ENCODE measurements at regions not wholly inside any gene's neighbourhood (a gene's known extent, or its start where the extent isn't known, plus 50 kb on each side); places are given as distances from the start of the nearest gene placed in this dataset.

DNA sequence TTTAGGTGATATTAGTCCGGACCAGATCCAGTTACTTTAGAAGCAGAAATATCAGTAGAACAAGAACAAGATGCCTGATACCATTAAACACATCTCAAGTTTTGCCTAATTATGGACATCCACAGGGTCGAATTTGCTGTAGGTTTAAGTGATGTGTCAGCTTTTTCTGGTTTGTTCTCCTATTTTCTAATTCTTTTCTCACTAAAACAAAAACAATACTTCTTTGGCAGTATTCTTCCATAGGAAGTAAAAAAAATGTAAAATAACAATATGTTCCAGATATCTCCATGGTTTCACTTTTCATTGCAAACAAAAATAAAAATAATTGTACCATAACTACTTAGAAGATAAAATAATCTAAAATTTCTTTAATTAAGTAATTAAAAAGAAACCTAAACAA is 265.7 kb downstream of the SHOX2 start:
- no peak overlapping the region for H3K27ac ChIP-seq (ENCODE audit: low read length)
- H4K20me1 ChIP-seq (ENCODE audit: insufficient read depth) = no peaks in the 10 kb centered on the region
- no peaks in the 10 kb centered on the region for H3K36me3 ChIP-seq (ENCODE audit: insufficient read depth, low read length)
- H3K27me3 ChIP-seq (ENCODE audit: insufficient read depth, low read depth, low read length) = no peaks in the 10 kb centered on the region
- H3K4me3 ChIP-seq (ENCODE audit: low read length) = no peak overlapping the region
- no peak overlapping the region for H3K9ac ChIP-seq (ENCODE audit: low read length)
- TF ChIP-seq MXI1 (conservative IDR thresholded peaks at IDR 0.05; ENCODE audit: poor library complexity, severe bottlenecking) = no peak
- no peak for TF ChIP-seq RAD21 (conservative IDR thresholded peaks at IDR 0.05)
- no peak for TF ChIP-seq POLR2AphosphoS5 (IDR thresholded peaks at IDR 0.05)
- no peak for TF ChIP-seq SMC3 (conservative IDR thresholded peaks at IDR 0.05; ENCODE audit: poor library complexity)
- TF ChIP-seq, protein P1, sequence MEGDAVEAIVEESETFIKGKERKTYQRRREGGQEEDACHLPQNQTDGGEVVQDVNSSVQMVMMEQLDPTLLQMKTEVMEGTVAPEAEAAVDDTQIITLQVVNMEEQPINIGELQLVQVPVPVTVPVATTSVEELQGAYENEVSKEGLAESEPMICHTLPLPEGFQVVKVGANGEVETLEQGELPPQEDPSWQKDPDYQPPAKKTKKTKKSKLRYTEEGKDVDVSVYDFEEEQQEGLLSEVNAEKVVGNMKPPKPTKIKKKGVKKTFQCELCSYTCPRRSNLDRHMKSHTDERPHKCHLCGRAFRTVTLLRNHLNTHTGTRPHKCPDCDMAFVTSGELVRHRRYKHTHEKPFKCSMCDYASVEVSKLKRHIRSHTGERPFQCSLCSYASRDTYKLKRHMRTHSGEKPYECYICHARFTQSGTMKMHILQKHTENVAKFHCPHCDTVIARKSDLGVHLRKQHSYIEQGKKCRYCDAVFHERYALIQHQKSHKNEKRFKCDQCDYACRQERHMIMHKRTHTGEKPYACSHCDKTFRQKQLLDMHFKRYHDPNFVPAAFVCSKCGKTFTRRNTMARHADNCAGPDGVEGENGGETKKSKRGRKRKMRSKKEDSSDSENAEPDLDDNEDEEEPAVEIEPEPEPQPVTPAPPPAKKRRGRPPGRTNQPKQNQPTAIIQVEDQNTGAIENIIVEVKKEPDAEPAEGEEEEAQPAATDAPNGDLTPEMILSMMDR (IDR thresholded peaks at IDR 0.05; ENCODE audit: poor library complexity, severe bottlenecking) = no peak
- TF ChIP-seq, protein P2, sequence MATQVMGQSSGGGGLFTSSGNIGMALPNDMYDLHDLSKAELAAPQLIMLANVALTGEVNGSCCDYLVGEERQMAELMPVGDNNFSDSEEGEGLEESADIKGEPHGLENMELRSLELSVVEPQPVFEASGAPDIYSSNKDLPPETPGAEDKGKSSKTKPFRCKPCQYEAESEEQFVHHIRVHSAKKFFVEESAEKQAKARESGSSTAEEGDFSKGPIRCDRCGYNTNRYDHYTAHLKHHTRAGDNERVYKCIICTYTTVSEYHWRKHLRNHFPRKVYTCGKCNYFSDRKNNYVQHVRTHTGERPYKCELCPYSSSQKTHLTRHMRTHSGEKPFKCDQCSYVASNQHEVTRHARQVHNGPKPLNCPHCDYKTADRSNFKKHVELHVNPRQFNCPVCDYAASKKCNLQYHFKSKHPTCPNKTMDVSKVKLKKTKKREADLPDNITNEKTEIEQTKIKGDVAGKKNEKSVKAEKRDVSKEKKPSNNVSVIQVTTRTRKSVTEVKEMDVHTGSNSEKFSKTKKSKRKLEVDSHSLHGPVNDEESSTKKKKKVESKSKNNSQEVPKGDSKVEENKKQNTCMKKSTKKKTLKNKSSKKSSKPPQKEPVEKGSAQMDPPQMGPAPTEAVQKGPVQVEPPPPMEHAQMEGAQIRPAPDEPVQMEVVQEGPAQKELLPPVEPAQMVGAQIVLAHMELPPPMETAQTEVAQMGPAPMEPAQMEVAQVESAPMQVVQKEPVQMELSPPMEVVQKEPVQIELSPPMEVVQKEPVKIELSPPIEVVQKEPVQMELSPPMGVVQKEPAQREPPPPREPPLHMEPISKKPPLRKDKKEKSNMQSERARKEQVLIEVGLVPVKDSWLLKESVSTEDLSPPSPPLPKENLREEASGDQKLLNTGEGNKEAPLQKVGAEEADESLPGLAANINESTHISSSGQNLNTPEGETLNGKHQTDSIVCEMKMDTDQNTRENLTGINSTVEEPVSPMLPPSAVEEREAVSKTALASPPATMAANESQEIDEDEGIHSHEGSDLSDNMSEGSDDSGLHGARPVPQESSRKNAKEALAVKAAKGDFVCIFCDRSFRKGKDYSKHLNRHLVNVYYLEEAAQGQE (IDR thresholded peaks at IDR 0.05; ENCODE audit: borderline replicate concordance) = no peak
- no peak for TF ChIP-seq TAF1 (IDR thresholded peaks at IDR 0.05; ENCODE audit: low read depth)
- no peak for TF ChIP-seq EZH2 (IDR thresholded peaks at IDR 0.05; ENCODE audit: borderline replicate concordance, insufficient read depth, low read length, poor library complexity, severe bottlenecking)
- no peak for TF ChIP-seq EP300 (conservative IDR thresholded peaks at IDR 0.05; ENCODE audit: poor library complexity, severe bottlenecking)
- no peaks in the 10 kb centered on the region for H3K9me2 ChIP-seq (ENCODE audit: insufficient read depth, low read length)
- no peaks in the 10 kb centered on the region for H3K79me2 ChIP-seq (replicated peaks; ENCODE audit: insufficient read depth, low read length)
- H3F3A ChIP-seq (ENCODE audit: insufficient read depth, low read length, poor library complexity, severe bottlenecking) = no peaks in the 10 kb centered on the region
- H3K4me2 ChIP-seq (ENCODE audit: low read length) = no peak overlapping the region
- no peak overlapping the region for H2AFZ ChIP-seq (ENCODE audit: low read depth, low read length)
- no peaks in the 10 kb centered on the region for H3K9me3 ChIP-seq (ENCODE audit: low read length)

DNA sequence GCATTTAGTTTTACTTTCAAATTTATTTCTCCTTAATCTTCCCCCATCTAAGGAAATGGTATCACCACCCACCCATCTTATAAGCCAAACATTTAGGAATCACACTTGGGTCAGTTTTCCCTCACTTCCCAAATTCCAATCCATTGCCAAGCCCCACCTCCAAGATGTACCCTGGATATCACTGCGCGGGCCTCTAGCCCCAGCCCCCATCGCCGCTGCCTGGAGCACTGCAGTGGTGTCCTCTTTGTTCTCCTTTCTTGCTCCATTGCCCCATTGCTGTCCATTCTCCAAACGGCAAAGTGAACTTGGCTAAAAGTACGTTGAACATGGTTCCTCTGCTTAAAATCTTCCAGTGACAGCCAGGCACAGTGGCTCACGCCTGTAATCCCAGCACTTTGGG is 267.8 kb downstream of the SHOX2 start:
- no peak for TF ChIP-seq RAD21 (conservative IDR thresholded peaks at IDR 0.05)
- TF ChIP-seq MXI1 (conservative IDR thresholded peaks at IDR 0.05; ENCODE audit: poor library complexity, severe bottlenecking) = no peak
- no peak for TF ChIP-seq TAF1 (IDR thresholded peaks at IDR 0.05; ENCODE audit: low read depth)
- TF ChIP-seq, protein P2 (IDR thresholded peaks at IDR 0.05; ENCODE audit: borderline replicate concordance) = no peak
- TF ChIP-seq, protein P1 (IDR thresholded peaks at IDR 0.05; ENCODE audit: poor library complexity, severe bottlenecking) = no peak
- no peak for TF ChIP-seq SMC3 (conservative IDR thresholded peaks at IDR 0.05; ENCODE audit: poor library complexity)
- no peak for TF ChIP-seq EZH2 (IDR thresholded peaks at IDR 0.05; ENCODE audit: borderline replicate concordance, insufficient read depth, low read length, poor library complexity, severe bottlenecking)
- no peak for TF ChIP-seq EP300 (conservative IDR thresholded peaks at IDR 0.05; ENCODE audit: poor library complexity, severe bottlenecking)
- no peak for TF ChIP-seq POLR2AphosphoS5 (IDR thresholded peaks at IDR 0.05)
- no peak overlapping the region for H3K9ac ChIP-seq (ENCODE audit: low read length)
- H3K4me3 ChIP-seq (ENCODE audit: low read length) = no peak overlapping the region
- no peaks in the 10 kb centered on the region for H4K20me1 ChIP-seq (ENCODE audit: insufficient read depth)
- H3K4me2 ChIP-seq (ENCODE audit: low read length) = no peak overlapping the region
- no peaks in the 10 kb centered on the region for H3K9me2 ChIP-seq (ENCODE audit: insufficient read depth, low read length)
- H3K27ac ChIP-seq (ENCODE audit: low read length) = no peak overlapping the region
- H3F3A ChIP-seq (ENCODE audit: insufficient read depth, low read length, poor library complexity, severe bottlenecking) = no peaks in the 10 kb centered on the region
- H3K36me3 ChIP-seq (ENCODE audit: insufficient read depth, low read length) = no peaks in the 10 kb centered on the region
- H3K27me3 ChIP-seq (ENCODE audit: insufficient read depth, low read depth, low read length) = no peaks in the 10 kb centered on the region
- H3K79me2 ChIP-seq (replicated peaks; ENCODE audit: insufficient read depth, low read length) = no peaks in the 10 kb centered on the region
- H2AFZ ChIP-seq (ENCODE audit: low read depth, low read length) = no peak overlapping the region
- H3K9me3 ChIP-seq (ENCODE audit: low read length) = no peaks in the 10 kb centered on the region
